ENCODE measurements at regions not wholly inside any gene's neighbourhood (a gene's known extent, or its start where the extent isn't known, plus 50 kb on each side); places are given as distances from the start of the nearest gene placed in this dataset.

DNA sequence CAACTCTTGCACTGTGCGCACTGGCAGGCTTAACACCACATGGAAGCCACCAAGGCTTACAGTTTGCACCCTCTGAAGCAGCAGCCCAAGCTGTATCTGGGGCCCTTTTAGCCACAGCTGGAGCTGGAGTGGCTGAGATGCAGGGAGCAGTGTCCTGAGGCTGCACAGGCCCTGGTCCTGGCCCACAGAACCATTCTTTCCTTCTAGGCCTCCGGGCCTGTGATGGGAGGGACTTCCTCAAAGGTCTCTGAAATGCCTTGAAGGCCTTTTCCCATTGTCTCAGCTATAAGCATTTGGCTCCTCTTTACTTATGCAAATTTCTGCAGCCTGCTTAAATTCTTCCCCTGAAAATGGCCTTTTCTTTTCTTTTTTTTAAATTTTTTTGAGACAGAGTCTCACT, 104.4 kb upstream of the CPLX2 start:
- TF ChIP-seq, protein P1, sequence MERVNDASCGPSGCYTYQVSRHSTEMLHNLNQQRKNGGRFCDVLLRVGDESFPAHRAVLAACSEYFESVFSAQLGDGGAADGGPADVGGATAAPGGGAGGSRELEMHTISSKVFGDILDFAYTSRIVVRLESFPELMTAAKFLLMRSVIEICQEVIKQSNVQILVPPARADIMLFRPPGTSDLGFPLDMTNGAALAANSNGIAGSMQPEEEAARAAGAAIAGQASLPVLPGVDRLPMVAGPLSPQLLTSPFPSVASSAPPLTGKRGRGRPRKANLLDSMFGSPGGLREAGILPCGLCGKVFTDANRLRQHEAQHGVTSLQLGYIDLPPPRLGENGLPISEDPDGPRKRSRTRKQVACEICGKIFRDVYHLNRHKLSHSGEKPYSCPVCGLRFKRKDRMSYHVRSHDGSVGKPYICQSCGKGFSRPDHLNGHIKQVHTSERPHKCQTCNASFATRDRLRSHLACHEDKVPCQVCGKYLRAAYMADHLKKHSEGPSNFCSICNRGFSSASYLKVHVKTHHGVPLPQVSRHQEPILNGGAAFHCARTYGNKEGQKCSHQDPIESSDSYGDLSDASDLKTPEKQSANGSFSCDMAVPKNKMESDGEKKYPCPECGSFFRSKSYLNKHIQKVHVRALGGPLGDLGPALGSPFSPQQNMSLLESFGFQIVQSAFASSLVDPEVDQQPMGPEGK (CRISPR knock-in tag; IDR thresholded peaks at IDR 0.05; ENCODE audit: borderline replicate concordance): no peak
- TF ChIP-seq CSDC2 (CRISPR knock-in tag; IDR thresholded peaks at IDR 0.05) (no peak), ZC3H10 (CRISPR knock-in tag; IDR thresholded peaks at IDR 0.05) (no peak), ZNF70 (CRISPR knock-in tag; IDR thresholded peaks at IDR 0.05) (no peak), BACH2 (CRISPR knock-in tag; IDR thresholded peaks at IDR 0.05; ENCODE audit: borderline replicate concordance) (no peak), ESRRG (CRISPR knock-in tag; IDR thresholded peaks at IDR 0.05) (no peak), GLIS3 (CRISPR knock-in tag; IDR thresholded peaks at IDR 0.05) (no peak), ZFP30 (CRISPR knock-in tag; IDR thresholded peaks at IDR 0.05) (no peak)
